ENCODE measurements at regions not wholly inside any gene's neighbourhood (a gene's known extent, or its start where the extent isn't known, plus 50 kb on each side); places are given as distances from the start of the nearest gene placed in this dataset.

DNA sequence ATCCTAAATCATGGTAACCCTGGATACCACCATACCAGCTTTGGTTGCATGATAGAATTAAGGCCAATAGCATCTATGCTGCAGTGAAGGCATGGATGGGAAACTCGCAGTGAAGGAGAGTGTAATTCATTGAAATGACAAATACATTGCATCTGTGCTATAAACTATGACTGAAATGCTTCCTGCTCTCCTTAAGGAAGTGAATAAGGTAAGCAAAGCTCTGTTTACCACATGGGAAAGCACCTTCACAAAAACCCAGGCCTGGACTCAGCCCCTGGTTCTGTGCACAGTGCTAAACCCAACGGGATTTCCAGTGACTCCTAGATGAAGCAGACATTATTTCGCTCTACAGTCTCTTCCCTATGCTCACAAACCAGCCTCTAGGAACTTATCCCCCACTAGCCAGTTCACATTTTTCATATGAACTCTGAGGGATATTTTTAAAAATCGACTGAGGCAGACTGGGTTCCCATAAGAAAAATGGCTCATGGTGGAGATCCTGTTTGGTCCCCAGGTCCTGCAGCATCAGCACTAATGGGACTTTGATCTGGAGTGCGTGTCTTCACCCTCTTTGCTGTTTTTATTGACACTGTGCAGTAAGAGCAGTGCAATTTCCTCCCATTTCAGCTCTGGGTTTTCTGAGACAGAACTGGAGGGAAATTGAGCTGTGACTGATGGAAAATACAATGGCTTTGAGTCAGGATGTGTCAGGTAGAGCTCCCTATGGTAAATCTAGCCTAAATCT is 362.7 kb downstream of the SIPA1L2 start:
- H3K14ac ChIP-seq (ENCODE audit: insufficient read length): no peak overlapping the region
- no peak overlapping the region for H3K56ac ChIP-seq (replicated peaks; ENCODE audit: insufficient read length, low read depth, low read length)
- no peak overlapping the region for H2AFZ ChIP-seq (ENCODE audit: low read length)
- H3K79me2 ChIP-seq (ENCODE audit: control insufficient read depth in 1 of 2, insufficient read depth in 2 of 2, low read length in 2 of 2): no peaks in the 10 kb centered on the region
- no peak overlapping the region for H2BK120ac ChIP-seq (replicated peaks; ENCODE audit: low read depth, low read length)
- H3K27me3 ChIP-seq (replicated peaks in 1 of 4; ENCODE audit: control insufficient read depth in 3 of 4, extremely low read depth in 1 of 4, insufficient read depth in 3 of 4, low read length in 3 of 4): peaks cover 0 to 2% (median 0%) of the 10 kb centered on the region in 4 experiments; a peak in 2 of 7 replicates
- H3K9ac ChIP-seq (replicated peaks in 1 of 4; ENCODE audit: extremely low read depth in 1 of 4, low read depth in 3 of 4, low read length in 3 of 4): no peak overlapping the region
- H3K23me2 ChIP-seq (ENCODE audit: low read depth, low read length): no peaks in the 10 kb centered on the region
- FAIRE-seq (no peak), DNase-seq (ENCODE audit: low read depth in 1 of 2, low spot score in 2 of 2) (no peak)
- no peak overlapping the region for H2AK5ac ChIP-seq (ENCODE audit: low read depth, low read length)
- no peak overlapping the region for H3K18ac ChIP-seq (ENCODE audit: extremely low read depth, low read length)
- peaks cover 0 to 2% of the 10 kb centered on the region in 2 experiments for H4K20me1 ChIP-seq (replicated peaks in 1 of 2; ENCODE audit: control insufficient read depth in 1 of 2, insufficient read depth in 2 of 2, low read length in 2 of 2)
- ChIA-PET CTCF (ENCODE audit: partially characterized antibody) (interaction anchor here (0.8 to 1.3 kb wide), 4 partner anchors 10 to 335 kb away, joined by 3 read pairs; no protein-coding TSS in a partner anchor), POLR2A (ENCODE audit: partially characterized antibody) (no interaction called here)
- peaks cover 0 to 3% (median 0%) of the 10 kb centered on the region in 4 experiments; a peak in 2 of 7 replicates for H3K4me1 ChIP-seq (replicated peaks in 1 of 4; ENCODE audit: control insufficient read depth in 3 of 4, insufficient read depth in 4 of 4, low read length in 3 of 4)
- no peak overlapping the region for H4K8ac ChIP-seq (ENCODE audit: extremely low read depth, insufficient read depth, low read length)
- H3K4ac ChIP-seq (replicated peaks; ENCODE audit: insufficient read length, low read depth, low read length): no peak overlapping the region
- no peak overlapping the region for H4K5ac ChIP-seq (ENCODE audit: insufficient read length, low read depth, low read length)
- no peak overlapping the region for H4K91ac ChIP-seq (replicated peaks; ENCODE audit: insufficient read length, low read length)
- 83% methylated on average over 5 of the region's 5 CpGs; no CpG with 5 or more reads in 1 of the 2 experiments for WGBS, 2 experiments (ENCODE audit: extremely low coverage in 1 of 2, insufficient coverage in 1 of 2, insufficient read length in 1 of 2, insufficient replicate concordance in 2 of 2, low coverage in 1 of 2, low lambda C conversion rate in 2 of 2, missing lambda C conversion rate in 1 of 2)
- no peak overlapping the region for H2BK5ac ChIP-seq (ENCODE audit: low read depth, low read length)
- no peak overlapping the region for H3K4me3 ChIP-seq (ENCODE audit: extremely low read depth in 1 of 4, insufficient read depth in 2 of 4, low read depth in 3 of 4, low read length in 4 of 4)
- no peak overlapping the region for H3K27ac ChIP-seq (ENCODE audit: low read depth, low read length)
- no peaks in the 10 kb centered on the region for H3K79me1 ChIP-seq (ENCODE audit: low read depth, low read length)
- H3K23ac ChIP-seq (ENCODE audit: insufficient read length): no peak overlapping the region
- H3K9me3 ChIP-seq (ENCODE audit: insufficient read depth in 2 of 2, low read depth in 1 of 2, low read length in 1 of 2): no peaks in the 10 kb centered on the region
- H2BK15ac ChIP-seq (ENCODE audit: low read length): no peak overlapping the region
- H2BK20ac ChIP-seq (ENCODE audit: low read length): no peak overlapping the region
- H2BK12ac ChIP-seq (ENCODE audit: low read depth, low read length): no peak overlapping the region
- H3K36me3 ChIP-seq (ENCODE audit: control insufficient read depth in 2 of 4, insufficient read depth in 4 of 4, low read length in 3 of 4): no peaks in the 10 kb centered on the region
- H3K4me2 ChIP-seq (ENCODE audit: insufficient read depth in 1 of 2, low read depth in 2 of 2, low read length in 2 of 2): no peak overlapping the region
- TF ChIP-seq SRF (IDR thresholded peaks at IDR 0.05; ENCODE audit: low read depth, low read length) (no peak), FOSL1 (IDR thresholded peaks at IDR 0.05; ENCODE audit: insufficient read depth, low read depth, low read length) (no peak), CHD1 (IDR thresholded peaks at IDR 0.05; ENCODE audit: low read depth, low read length) (no peak), EP300 (IDR thresholded peaks at IDR 0.05; ENCODE audit: borderline replicate concordance in 1 of 2, low read depth in 2 of 2, low read length in 2 of 2) (no peak), RAD21 (IDR thresholded peaks at IDR 0.05 in 1 of 2, conservative IDR thresholded peaks at IDR 0.05 in 1 of 2; ENCODE audit: low read depth in 2 of 2, low read length in 2 of 2) (no peak), SIRT6 (IDR thresholded peaks at IDR 0.05; ENCODE audit: low read length) (no peak), NRF1 (IDR thresholded peaks at IDR 0.05; ENCODE audit: low read depth, low read length) (no peak), HDAC6 (IDR thresholded peaks at IDR 0.05; ENCODE audit: low read depth, low read length) (no peak), ZNF274 (IDR thresholded peaks at IDR 0.05; ENCODE audit: borderline replicate concordance, extremely low read depth, low read length) (no peak)
- TF ChIP-seq, protein P1, sequence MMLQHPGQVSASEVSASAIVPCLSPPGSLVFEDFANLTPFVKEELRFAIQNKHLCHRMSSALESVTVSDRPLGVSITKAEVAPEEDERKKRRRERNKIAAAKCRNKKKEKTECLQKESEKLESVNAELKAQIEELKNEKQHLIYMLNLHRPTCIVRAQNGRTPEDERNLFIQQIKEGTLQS (IDR thresholded peaks at IDR 0.05; ENCODE audit: insufficient read depth, low read depth, low read length): no peak

Data from H1 (cell line).